PFSK-1 (cell line): ENCODE measurements at regions not wholly inside any gene's neighbourhood (a gene's known extent, or its start where the extent isn't known, plus 50 kb on each side); places are given as distances from the start of the nearest gene placed in this dataset.

Experiments used
- FOXP2 ChIP-seq: optimal IDR thresholded peaks from 2 replicates; pipeline ENCODE3; 2011; ENCODE audit warnings: borderline replicate concordance, control low read depth, inconsistent platforms; ENCODE audit not compliant: insufficient read depth; ENCODE audit errors: extremely low read length, extremely low read depth
- POLR2AphosphoS5 ChIP-seq: IDR thresholded peaks from 2 replicates; pipeline ENCODE4 v1.6.1; 2012; ENCODE audit warnings: low read depth, mild to moderate bottlenecking, control low read depth, low read length, moderate library complexity
- REST ChIP-seq, 2 experiments: IDR thresholded peaks; 2 replicates each; pipeline versions ENCODE4 v1.6.1 to v1.8.0; 2011 to 2012; ENCODE audit warnings: low read depth in 2 of 2, low read length in 2 of 2, control low read depth in 1 of 2, inconsistent platforms in 1 of 2, mild to moderate bottlenecking in 1 of 2, moderate library complexity in 1 of 2; ENCODE audit not compliant: insufficient read depth in 1 of 2
- SIN3A ChIP-seq: IDR thresholded peaks from 2 replicates; pipeline ENCODE4 v1.6.1; 2012; ENCODE audit warnings: mild to moderate bottlenecking, low read length, moderate library complexity, borderline replicate concordance; ENCODE audit not compliant: insufficient read depth
- TAF1 ChIP-seq: IDR thresholded peaks from 2 replicates; pipeline ENCODE4 v1.6.1; 2012; ENCODE audit warnings: low read length, control low read depth, borderline replicate concordance; ENCODE audit not compliant: insufficient read depth

GRCh38 chr12:115449526-115449925 is 765.6 kb upstream of the TBX3 start:
- TF ChIP-seq FOXP2, result no peak
- no peak for TF ChIP-seq REST (IDR thresholded peaks at IDR 0.05; ENCODE audit: insufficient read depth in 1 of 2, low read depth in 2 of 2, low read length in 2 of 2)
- TF ChIP-seq SIN3A, result no peak
- no peak for TF ChIP-seq POLR2AphosphoS5
- TF ChIP-seq TAF1, result no peak

- TF ChIP-seq TAF1 (no peak), REST (IDR thresholded peaks at IDR 0.05; ENCODE audit: insufficient read depth in 1 of 2, low read depth in 2 of 2, low read length in 2 of 2) (no peak), FOXP2 (no peak), POLR2AphosphoS5 (no peak), SIN3A (no peak)
These were observed 760.4 kb upstream of the TBX3 start for GRCh38 chr12:115444346-115444745.

GRCh38 chr12:115443351-115443938 is 759.5 kb upstream of the TBX3 start:
- TF ChIP-seq SIN3A (no peak), FOXP2 (no peak), REST (IDR thresholded peaks at IDR 0.05; ENCODE audit: insufficient read depth in 1 of 2, low read depth in 2 of 2, low read length in 2 of 2) (no peak), POLR2AphosphoS5 (no peak), TAF1 (no peak)

- TF ChIP-seq TAF1 (no peak), FOXP2 (no peak), POLR2AphosphoS5 (no peak), REST (IDR thresholded peaks at IDR 0.05; ENCODE audit: insufficient read depth in 1 of 2, low read depth in 2 of 2, low read length in 2 of 2) (no peak), SIN3A (no peak)
These were observed 756.5 kb upstream of the TBX3 start for GRCh38 chr12:115440438-115440837.
